Pancreas (tissue), 10 donors: ENCODE measurements at regions not wholly inside any gene's neighbourhood (a gene's known extent, or its start where the extent isn't known, plus 50 kb on each side); places are given as distances from the start of the nearest gene placed in this dataset.

Experiments
- ATAC-seq, 4 donors: fragments of 200-7000 bp; cut with Tn5 transposase; one replicate each; pipeline versions ENCODE4 v1.8.0 to v1.9.1; 2020; ENCODE audit warnings: mild to moderate bottlenecking in 4 of 4, moderate library complexity in 4 of 4
- DNase-seq, 6 donors: peaks; one replicate each; pipeline ENCODE4 v3.0.0-alpha.2; 2020
- FAIRE-seq: peaks from 2 replicates; lab custom pipeline; 2012; peaks lifted over from hg19 to GRCh38; lab: Jason Lieb, UNC
- H3K27ac ChIP-seq, 4 donors: fragments of 200-600 bp; sonication (generic); 1 replicate in 3 of 4; 2 replicates in 1 of 4; pipeline versions ENCODE4 v1.5.0 to v1.8.0; 2020
- H3K27me3 ChIP-seq, 4 donors: fragments of 200-600 bp; one replicate each; pipeline ENCODE4 v1.8.0; 2021
- H3K36me3 ChIP-seq, 3 donors: fragments of 200-600 bp; sonication (generic) in 1 of 3; one replicate each; pipeline versions ENCODE4 v1.5.0 to v1.8.0; 2020 to 2021
- H3K4me1 ChIP-seq, 3 donors: fragments of 200-600 bp; one replicate each; pipeline ENCODE4 v1.8.0; 2021
- H3K4me3 ChIP-seq, 4 donors: fragments of 200-600 bp; sonication (generic) in 2 of 4; one replicate each; pipeline versions ENCODE4 v1.5.0 to v1.8.0; 2020 to 2021
- H3K9me3 ChIP-seq, 4 donors: fragments of 200-600 bp; one replicate each; pipeline ENCODE4 v1.8.0; 2021
- WGBS, 2 donors: extraction: QIAGEN DNeasy Blood & Tissue Kit; methylation state at CpG; one replicate each; pipeline ENCODE4 v1.1.7; 2013; 5-methylcytosine and 5-hydroxymethylcytosine counted together
- intact Hi-C, 3 donors: fragments of 100-400 bp; cut with DNase I; formaldehyde crosslinking; loops; one replicate each; pipeline versions ENCODE4 v1.11.1 to v1.14.2; 2022
- TF ChIP-seq, protein P1 (sequence below), 4 donors: fragments of 200-600 bp; sonication (generic) in 3 of 4; IDR thresholded peaks; one replicate each; pipeline versions ENCODE4 v1.5.0 to v1.8.0; 2021; ENCODE audit warnings: antibody characterized with exemption in 4 of 4
- donor health status: healthy with polysubstance abuse.
- donor health status: DM: no; HTN: no; CAD: no; lungs with moderate emphysema.
- donor health status: DM: no; HTN: no; CAD: no.
- donor health status: control.
- donor health status: control.
- donor health status: Bipolar disorder and iron deficiency.
- donor health status: DM: yes; HTN: yes; CAD: no.
- donor health status: DM: no; HTN: no; CAD: no.
- donor health status: DM: no; HTN: no; CAD: no.
- donor health status: DM: yes; HTN: yes; CAD: no.

DNA sequence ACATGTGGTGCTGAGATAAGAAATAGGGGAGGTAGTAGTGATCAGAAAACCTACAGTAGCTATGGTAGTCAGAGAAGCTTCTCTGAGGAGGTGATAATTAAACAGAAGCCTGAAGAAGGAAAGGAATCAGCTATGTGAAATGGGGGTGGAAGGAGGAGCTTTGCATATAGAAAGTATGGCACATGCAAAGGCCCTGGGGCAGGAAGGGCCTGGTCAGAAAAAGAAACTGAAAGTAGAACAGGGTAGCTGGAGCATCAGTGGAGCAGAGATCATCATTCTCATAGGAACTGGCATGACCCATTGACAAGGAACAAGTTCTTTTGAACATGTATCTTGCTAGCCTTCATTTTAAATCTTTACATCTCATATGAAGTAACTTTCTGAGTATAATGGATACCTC lies 80.7 kb upstream of the ADRA1B start:
- Histone ChIP-seq H3K27me3 (no peaks in the 10 kb centered on the region), H3K4me3 (no peak overlapping the region), H3K9me3 (no peaks in the 10 kb centered on the region), H3K4me1 (no peaks in the 10 kb centered on the region), H3K27ac (no peak overlapping the region), H3K36me3 (no peaks in the 10 kb centered on the region)
- no peak for ATAC-seq
- intact Hi-C loops, result no loop called here
- no peak for FAIRE-seq
- TF ChIP-seq, protein P1, sequence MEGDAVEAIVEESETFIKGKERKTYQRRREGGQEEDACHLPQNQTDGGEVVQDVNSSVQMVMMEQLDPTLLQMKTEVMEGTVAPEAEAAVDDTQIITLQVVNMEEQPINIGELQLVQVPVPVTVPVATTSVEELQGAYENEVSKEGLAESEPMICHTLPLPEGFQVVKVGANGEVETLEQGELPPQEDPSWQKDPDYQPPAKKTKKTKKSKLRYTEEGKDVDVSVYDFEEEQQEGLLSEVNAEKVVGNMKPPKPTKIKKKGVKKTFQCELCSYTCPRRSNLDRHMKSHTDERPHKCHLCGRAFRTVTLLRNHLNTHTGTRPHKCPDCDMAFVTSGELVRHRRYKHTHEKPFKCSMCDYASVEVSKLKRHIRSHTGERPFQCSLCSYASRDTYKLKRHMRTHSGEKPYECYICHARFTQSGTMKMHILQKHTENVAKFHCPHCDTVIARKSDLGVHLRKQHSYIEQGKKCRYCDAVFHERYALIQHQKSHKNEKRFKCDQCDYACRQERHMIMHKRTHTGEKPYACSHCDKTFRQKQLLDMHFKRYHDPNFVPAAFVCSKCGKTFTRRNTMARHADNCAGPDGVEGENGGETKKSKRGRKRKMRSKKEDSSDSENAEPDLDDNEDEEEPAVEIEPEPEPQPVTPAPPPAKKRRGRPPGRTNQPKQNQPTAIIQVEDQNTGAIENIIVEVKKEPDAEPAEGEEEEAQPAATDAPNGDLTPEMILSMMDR (IDR thresholded peaks at IDR 0.05), result no peak
- DNase-seq, result no peak

DNA sequence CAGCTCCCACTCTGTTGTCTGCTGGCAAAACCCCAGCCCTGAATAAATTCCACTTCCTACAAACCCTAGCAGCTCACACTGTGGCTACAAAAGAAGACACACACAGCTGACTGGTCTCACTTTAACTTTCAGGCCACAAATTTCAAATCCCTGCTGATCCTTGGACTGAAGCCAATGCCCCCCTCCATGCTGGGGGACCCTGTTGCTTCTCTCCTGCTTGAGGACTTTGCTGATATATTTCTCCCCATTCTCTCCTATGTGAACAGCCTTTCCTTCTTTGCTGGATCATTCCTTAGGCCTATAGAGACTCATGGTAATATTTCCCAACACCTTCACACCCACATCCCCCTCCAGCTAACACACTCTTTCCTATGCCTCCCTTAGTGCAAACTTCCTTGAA lies 79.6 kb upstream of the ADRA1B start:
- intact Hi-C loops, result no loop called here
- H3K27ac ChIP-seq, result no peak overlapping the region
- no peaks in the 10 kb centered on the region for H3K27me3 ChIP-seq
- H3K4me3 ChIP-seq, result no peak overlapping the region
- ATAC-seq, result no peak
- no peaks in the 10 kb centered on the region for H3K36me3 ChIP-seq
- no peak for DNase-seq
- no peaks in the 10 kb centered on the region for H3K4me1 ChIP-seq
- TF ChIP-seq, protein P1 (IDR thresholded peaks at IDR 0.05), result no peak
- H3K9me3 ChIP-seq, result no peaks in the 10 kb centered on the region
- no peak for FAIRE-seq

DNA sequence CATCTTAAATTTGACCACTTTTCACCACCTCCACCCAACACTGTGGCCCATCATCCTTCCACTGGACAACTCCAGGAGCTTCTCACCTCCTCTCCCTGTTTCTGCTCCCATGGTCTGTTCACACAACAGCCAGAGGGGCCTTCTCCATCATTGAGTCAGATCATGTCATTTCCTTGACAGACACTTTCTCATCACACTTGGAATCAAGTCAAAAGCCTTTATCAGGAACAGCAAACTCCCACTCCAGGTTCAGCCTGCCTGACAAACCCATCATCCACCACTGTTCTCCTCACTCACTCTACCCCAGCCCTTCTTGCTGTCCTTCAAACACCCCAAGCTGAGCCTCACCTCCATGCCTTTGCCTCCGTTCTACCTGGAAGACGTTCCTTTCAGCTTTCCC lies 78.4 kb upstream of the ADRA1B start:
- Histone ChIP-seq H3K27ac (no peak overlapping the region), H3K36me3 (no peaks in the 10 kb centered on the region), H3K9me3 (no peaks in the 10 kb centered on the region), H3K27me3 (no peaks in the 10 kb centered on the region), H3K4me1 (no peaks in the 10 kb centered on the region), H3K4me3 (no peak overlapping the region)
- DNase-seq, result no peak
- no peak for ATAC-seq
- FAIRE-seq, result no peak
- TF ChIP-seq, protein P1 (IDR thresholded peaks at IDR 0.05), result no peak
- WGBS, 2 donors, result 53 to 58% methylated on average over 2 of the region's 2 CpGs
- intact Hi-C loops, result no loop called here

DNA sequence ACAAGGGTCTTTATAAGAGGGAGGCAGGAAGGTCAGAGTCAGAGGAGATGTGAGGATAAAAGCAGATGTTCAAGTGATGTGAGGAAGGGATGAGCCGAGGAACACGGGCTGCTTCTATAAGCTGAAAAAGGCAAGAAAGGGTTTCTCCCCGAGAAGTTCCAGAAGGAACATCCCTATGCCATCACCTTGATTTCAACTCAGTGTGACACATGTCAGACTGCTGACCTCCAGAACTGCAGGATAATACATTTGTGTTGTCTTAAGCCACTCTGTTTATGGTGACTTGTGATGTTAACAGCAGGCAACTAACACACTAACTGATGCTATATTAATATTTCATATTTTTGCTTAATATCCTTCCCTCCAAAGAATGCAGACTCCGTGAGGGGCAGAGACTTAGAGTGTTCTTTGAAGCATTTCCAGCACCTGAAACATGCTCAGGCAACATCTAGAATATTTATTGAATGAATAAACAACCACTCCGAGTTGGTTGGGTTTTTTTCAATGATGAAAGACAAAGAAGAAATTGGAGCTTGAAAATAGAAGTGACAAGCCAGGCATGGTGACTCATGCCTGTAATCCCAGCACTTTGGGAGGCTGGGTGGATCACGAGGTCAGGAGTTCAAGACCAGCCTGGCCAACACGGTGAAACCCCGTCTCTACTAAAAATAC lies 77.6 kb upstream of the ADRA1B start:
- 55 to 68% methylated on average over 8 of the region's 8 CpGs for WGBS, 2 donors
- Histone ChIP-seq H3K36me3 (no peaks in the 10 kb centered on the region), H3K4me1 (no peaks in the 10 kb centered on the region), H3K4me3 (no peak overlapping the region), H3K27ac (no peak overlapping the region), H3K27me3 (no peaks in the 10 kb centered on the region), H3K9me3 (no peaks in the 10 kb centered on the region)
- TF ChIP-seq, protein P1 (IDR thresholded peaks at IDR 0.05), result no peak
- no peak for FAIRE-seq
- intact Hi-C loops, result no loop called here
- no peak for ATAC-seq
- no peak for DNase-seq

DNA sequence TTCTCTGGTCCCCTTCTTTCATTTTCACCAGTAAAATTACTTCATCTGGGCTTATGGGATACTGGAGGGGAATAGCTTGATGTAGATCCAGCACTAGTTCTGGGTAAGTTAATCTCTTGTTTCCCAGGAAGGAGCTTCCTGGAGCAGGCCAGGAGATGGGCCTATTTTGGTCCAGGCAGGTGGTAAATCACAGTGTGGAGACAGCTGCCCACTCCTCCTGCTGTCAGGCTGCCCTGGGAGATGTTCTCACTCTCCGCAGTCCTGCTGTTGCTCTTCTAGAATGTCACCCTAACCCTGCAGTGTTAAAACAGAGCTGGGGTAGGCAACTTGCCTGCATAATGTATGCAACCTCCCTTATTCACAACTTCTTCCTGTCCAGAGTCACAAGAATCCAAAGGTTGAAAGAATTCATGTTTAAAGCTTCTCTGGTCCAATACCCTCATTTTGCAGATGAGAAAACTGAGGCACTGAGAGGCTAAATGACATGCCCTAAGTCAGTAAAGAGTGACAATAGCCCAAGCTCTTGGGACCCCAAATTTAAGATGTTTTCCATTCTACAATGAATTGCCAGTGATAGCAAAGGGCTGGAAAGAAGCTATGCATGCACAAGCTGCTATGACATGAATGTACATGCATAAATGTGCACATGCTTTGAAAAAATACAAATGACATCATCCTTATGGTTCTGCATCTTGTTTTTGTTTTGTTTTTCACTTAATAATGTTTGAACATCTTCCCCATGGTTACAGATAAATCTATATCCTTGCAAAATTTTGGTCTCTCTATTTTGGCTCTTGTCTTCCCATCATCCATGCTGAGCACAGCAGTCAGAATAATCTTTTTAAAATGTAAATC lies 71.8 kb upstream of the ADRA1B start:
- TF ChIP-seq, protein P1 (IDR thresholded peaks at IDR 0.05), result no peak
- H3K4me3 ChIP-seq, result no peak overlapping the region
- no peaks in the 10 kb centered on the region for H3K27me3 ChIP-seq
- WGBS, 2 donors, result 73 to 74% methylated on average over 1 of the region's 1 CpG
- ATAC-seq, result no peak
- no peaks in the 10 kb centered on the region for H3K36me3 ChIP-seq
- no peaks in the 10 kb centered on the region for H3K4me1 ChIP-seq
- no peak for DNase-seq
- no peak for FAIRE-seq
- H3K27ac ChIP-seq, result no peak overlapping the region
- intact Hi-C loops, result no loop called here
- no peaks in the 10 kb centered on the region for H3K9me3 ChIP-seq
